Eye (tissue), 1 donor: ENCODE measurements at regions not wholly inside any gene's neighbourhood (a gene's known extent, or its start where the extent isn't known, plus 50 kb on each side); places are given as distances from the start of the nearest gene placed in this dataset.

Source experiments
- DNase-seq: peaks from one replicate; pipeline ENCODE4 v3.0.0-alpha.2; 2015

- DNase-seq = no peak
These were observed 104.6 kb upstream of the BOD1 start for GRCh38 chr5:173720953-173721600.

- no peak for DNase-seq
These were observed 105.3 kb upstream of the BOD1 start for GRCh38 chr5:173721601-173722232.

GRCh38 chr5:173726846-173727557 is 110.6 kb upstream of the BOD1 start:
- DNase-seq = no peak

- no peak for DNase-seq
These were observed 111.7 kb upstream of the BOD1 start for GRCh38 chr5:173727839-173728778.

DNA sequence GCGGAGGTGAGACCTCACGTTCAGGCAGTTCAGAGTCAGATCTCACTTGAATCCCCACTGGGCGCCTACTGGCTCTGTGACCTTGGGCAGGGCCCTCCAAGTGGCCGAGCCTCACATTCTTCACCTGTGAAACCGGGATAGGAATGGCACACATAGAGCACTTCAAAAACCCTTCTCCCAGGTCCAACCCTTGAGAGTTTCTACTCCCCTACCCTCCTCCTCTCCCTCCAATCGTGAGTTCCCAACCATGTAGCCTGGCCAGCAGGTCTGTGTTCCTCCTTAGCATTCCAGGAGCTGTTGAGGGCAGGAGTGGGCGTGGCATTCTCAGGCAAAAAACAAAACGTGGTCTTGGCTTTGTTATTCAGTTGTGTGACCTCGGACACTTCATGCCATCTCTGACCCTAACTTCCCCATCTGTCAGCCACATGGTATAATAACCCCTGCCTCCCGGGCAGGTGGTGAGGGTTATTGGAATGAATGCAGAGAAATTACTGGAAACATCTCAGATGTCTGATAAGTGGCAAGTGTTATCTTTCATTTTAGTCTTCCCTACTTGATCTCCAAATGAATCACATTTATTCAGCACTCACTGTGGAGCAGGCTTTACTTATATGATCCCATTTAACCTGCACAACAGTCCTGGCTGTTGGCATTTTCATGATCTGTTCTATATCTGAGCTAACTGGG is 112.8 kb upstream of the BOD1 start:
- no peak for DNase-seq

DNA sequence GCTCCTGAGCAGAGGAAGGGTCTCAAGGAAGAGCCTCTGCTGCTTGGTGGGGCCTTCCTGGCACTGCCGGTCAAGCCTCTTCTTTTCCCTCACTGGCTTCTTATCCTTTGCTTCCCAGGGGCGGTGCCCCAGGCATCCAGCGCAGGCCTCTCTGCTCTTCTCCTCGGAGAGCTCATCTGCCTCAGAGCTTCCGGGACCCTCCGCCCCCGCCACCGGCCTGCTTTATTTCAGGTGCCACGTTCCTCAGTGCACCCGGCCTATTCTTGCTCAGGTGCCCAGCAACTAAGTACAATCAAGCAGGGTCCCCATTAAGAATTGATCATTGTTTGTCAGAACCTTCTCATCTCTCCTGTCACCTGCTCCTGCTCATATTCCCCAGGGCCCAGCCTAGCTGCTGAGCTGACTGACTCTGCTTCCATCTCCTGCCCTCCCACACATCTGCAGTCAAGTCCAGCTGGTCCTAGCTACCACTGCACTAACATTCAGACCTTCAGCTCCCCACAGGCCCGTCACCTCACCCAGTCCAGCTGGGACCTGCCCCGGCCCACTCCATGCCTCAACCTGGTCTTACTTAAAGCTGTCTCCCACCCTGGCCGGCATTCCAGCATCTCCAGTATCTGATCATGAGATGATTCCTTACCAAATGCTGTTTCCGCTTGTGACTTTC is 114.3 kb upstream of the BOD1 start:
- peak; percentile 61 for DNase-seq

- no peak for DNase-seq
These were observed 116.6 kb upstream of the BOD1 start for GRCh38 chr5:173733021-173733420.

GRCh38 chr5:173733425-173733824 is 117.0 kb upstream of the BOD1 start:
- no peak for DNase-seq

DNA sequence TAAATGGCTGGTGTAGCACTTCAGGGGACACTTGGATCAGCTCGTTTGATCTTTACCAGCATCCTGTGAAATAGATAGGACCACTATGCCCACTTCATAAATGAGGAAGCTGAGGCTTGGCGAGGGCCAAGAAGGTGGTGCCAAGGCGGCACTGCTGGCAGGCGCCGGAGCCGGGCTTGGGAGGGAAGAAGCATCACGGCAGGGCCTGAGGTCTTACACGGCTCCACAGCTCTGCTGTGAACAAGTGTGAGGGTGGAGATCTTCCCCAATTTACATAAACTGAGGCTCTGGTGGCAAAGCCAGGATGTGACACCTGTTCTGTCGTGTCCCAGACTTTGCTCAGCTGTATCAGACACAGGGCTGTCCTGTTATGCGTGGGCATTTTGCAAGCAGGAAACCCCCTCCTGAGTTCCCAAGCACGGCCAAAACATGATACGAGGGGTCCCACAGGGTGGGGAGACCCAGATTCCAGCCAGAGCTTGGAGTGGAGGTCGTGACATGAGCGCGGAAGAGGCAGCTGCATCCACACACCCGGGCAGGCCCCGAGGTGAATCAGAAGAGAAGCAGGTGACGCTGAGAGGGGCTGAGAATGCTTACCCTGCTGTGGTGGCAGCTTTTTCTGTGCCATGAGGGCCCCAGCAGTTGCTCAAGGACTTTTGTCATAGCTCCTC is 117.5 kb upstream of the BOD1 start:
- DNase-seq = no peak

DNA sequence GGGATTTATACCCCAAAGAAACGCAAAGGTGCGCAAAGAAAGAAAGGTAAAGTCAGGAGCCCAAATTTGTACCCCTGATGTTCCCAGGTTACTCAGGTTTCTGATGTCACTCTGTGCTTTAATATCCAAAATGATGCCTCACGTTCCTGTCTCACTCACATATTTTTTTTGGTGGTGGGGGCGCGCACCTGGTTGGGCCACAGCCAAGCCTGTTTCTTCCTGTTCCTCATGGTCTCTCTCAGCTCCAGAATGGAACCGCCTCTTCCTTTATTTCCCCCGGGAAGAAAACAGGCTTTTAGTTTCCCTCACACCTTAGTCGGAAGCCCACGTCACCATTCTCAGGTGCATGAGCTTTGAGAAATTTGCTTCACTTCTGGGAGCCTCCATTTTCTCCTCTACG is 118.3 kb upstream of the BOD1 start:
- DNase-seq = no peak

DNA sequence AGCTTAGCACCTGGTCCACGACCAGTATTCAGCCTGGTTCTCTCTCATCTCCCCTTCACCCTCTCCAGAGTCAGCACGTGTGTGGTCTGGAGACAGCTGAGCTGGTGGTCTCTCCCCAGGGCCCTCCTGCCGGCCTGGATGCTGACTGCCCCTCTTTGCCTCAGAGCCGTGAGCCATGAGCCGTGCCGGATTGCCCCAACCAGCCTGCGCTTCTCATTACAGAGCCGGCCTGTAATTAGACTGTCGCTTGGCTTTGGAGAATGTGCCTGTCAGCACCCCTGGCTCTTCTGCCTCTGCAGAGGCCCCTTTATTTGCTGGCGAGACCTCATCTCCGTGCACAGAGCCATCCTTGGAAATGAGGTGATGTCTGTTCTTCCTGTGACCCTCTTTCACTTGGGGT is 118.7 kb upstream of the BOD1 start:
- DNase-seq = peak; percentile 78

DNA sequence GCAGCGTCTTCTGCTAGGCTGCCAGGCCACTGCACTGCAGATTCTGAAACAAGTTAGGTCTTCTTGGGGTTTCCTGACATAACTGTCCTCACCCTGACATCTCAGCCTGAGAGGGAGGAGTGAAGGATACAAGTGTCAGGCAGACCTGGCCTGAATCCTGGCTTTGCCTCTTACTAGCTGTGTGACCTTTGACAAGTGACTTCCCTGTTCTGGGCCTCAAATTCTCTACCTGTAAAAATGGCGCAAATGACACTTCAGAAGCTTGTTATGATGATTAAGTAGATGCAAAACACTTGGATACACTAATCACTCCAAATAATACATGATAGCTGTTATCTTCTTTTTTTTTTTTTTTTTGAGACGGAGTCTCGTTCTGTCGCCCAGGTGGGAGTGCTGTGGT is 119.2 kb upstream of the BOD1 start:
- no peak for DNase-seq

- no peak for DNase-seq
These were observed 119.9 kb upstream of the BOD1 start for GRCh38 chr5:173736374-173736773.

DNA sequence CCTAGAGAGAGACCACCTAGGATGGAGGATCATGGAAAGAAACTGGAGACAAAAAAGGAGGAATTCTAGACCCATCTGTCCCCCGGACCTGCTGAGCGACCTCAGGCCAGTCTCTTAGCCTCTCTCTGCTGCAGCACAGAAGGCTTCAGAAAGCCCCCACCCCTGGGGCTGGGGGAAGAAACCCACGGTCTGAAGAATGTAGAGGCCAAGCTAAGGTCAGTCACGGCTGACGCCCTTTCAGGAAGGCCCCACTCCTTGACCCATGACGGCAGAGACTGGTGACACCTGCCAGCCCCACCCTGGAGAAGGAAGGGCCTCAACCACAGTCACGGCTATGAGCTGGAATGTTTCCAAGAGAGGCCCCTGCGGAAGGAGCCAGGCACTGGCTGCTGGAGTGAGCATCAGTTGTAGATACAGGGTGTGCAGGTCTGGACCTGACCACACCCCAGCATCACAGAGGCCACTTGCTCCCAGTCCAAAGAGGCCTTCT is 120.5 kb upstream of the BOD1 start:
- peak; percentile 45 for DNase-seq

GRCh38 chr5:173739741-173740140 is 123.3 kb upstream of the BOD1 start:
- DNase-seq = no peak

- DNase-seq = no peak
These were observed 124.0 kb upstream of the BOD1 start for GRCh38 chr5:173740400-173740799.

GRCh38 chr5:173741087-173741486 is 124.6 kb upstream of the BOD1 start:
- no peak for DNase-seq

- no peak for DNase-seq
These were observed 125.4 kb upstream of the BOD1 start for GRCh38 chr5:173741729-173742431.

DNA sequence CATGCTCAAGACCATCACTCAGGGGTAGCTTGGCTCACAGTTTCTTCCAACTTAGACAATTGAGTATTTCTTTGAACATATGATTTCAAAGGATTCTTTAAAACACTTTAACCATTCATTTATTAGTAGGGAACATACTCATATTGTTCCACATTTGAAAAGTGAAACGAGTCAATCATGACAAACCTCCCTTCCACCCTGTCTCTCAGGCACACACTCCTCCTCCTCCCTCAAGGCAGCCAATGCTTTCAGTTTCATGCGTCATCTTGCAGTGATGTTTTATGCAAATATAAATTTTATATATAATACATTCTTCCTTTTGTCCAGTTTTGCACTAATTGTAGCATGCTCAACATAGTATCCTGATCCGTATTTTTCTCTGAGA is 126.0 kb upstream of the BOD1 start:
- DNase-seq = no peak

- DNase-seq = no peak
These were observed 127.3 kb upstream of the BOD1 start for GRCh38 chr5:173743641-173744343.
